ENCODE measurements at regions not wholly inside any gene's neighbourhood (a gene's known extent, or its start where the extent isn't known, plus 50 kb on each side); places are given as distances from the start of the nearest gene placed in this dataset.

DNA sequence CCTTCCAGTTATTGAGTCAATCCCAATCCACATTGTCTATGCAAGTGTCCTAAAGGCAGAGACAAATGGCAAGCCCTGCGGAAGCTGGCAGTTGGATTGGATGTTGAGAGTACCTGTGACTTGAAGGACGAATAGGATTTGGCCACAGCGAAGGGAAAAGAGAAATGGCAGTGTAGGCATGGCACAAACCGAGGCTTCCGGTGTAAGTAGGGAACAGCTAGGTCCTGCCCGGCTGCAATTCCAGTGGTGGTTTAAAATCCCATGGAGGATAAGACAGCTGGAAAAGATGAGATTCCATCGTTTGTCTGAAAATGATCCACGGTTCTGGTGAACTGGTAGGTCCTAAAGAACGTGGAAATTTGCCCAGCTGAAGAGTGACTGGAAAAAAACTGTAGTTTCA, 296.2 kb downstream of the TCERG1L start:
- TF ChIP-seq, protein P1, sequence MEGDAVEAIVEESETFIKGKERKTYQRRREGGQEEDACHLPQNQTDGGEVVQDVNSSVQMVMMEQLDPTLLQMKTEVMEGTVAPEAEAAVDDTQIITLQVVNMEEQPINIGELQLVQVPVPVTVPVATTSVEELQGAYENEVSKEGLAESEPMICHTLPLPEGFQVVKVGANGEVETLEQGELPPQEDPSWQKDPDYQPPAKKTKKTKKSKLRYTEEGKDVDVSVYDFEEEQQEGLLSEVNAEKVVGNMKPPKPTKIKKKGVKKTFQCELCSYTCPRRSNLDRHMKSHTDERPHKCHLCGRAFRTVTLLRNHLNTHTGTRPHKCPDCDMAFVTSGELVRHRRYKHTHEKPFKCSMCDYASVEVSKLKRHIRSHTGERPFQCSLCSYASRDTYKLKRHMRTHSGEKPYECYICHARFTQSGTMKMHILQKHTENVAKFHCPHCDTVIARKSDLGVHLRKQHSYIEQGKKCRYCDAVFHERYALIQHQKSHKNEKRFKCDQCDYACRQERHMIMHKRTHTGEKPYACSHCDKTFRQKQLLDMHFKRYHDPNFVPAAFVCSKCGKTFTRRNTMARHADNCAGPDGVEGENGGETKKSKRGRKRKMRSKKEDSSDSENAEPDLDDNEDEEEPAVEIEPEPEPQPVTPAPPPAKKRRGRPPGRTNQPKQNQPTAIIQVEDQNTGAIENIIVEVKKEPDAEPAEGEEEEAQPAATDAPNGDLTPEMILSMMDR (IDR thresholded peaks at IDR 0.05) = no peak
- no peak for TF ChIP-seq POLR2A (IDR thresholded peaks at IDR 0.05)

Measured in ovary (tissue), 3 donors.